Colonic mucosa (tissue), 4 donors: ENCODE measurements at regions not wholly inside any gene's neighbourhood (a gene's known extent, or its start where the extent isn't known, plus 50 kb on each side); places are given as distances from the start of the nearest gene placed in this dataset.

Source experiments
- DNase-seq: peaks from one replicate; pipeline ENCODE4 v3.0.0-alpha.2; 2020
- H3K27ac ChIP-seq: fragments of 200-600 bp; one replicate; pipeline ENCODE4 v1.8.0; 2021
- H3K27me3 ChIP-seq: fragments of 200-600 bp; one replicate; pipeline ENCODE4 v1.8.0; 2021
- H3K36me3 ChIP-seq: fragments of 200-600 bp; one replicate; pipeline ENCODE4 v1.8.0; 2021
- H3K4me1 ChIP-seq: fragments of 200-600 bp; one replicate; pipeline ENCODE4 v1.8.0; 2021; ENCODE audit warnings: mild to moderate bottlenecking
- H3K4me3 ChIP-seq: fragments of 200-600 bp; one replicate; pipeline ENCODE4 v1.8.0; 2021
- H3K9ac ChIP-seq, 2 donors: one replicate each; pipeline ENCODE4 v1.7.0; 2013; ENCODE audit warnings: control low read depth in 2 of 2, low read depth in 2 of 2, low read length in 2 of 2
- H3K9me3 ChIP-seq: fragments of 200-600 bp; one replicate; pipeline ENCODE4 v1.8.0; 2021
- intact Hi-C: fragments of 100-400 bp; cut with DNase I; formaldehyde crosslinking; loops from one replicate; pipeline ENCODE4 v1.14.1; 2022
- TF ChIP-seq, protein P1 (sequence below): fragments of 200-600 bp; IDR thresholded peaks from one replicate; pipeline ENCODE4 v1.8.0; 2022; ENCODE audit warnings: antibody characterized with exemption, mild to moderate bottlenecking
- donor health status: healthy.
- donor health status: DM: no; HTN: no; CAD: no.
- donor health status: DM: no; HTN: no; CAD: no.

DNA sequence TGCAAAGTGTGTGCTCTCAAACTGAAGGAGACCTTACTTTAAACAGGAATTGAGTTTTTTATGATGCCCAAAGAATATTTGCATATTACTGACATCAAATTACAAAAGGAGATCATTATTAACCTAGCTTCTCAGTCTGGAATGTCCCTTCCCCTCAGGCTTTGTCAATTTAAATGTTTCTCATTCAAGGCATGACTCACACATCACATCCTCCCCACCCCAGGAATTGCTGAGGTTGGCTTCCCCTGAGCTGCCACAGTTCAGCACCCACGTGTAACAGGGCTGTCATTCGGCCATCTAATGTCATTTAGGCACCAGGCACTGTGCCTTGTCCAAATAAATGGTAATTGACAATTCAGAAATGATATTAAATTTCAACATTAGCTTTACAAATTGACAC lies 305.9 kb upstream of the MGMT start:
- intact Hi-C loops, result no loop called here
- H3K9me3 ChIP-seq, result no peaks in the 10 kb centered on the region
- TF ChIP-seq, protein P1, sequence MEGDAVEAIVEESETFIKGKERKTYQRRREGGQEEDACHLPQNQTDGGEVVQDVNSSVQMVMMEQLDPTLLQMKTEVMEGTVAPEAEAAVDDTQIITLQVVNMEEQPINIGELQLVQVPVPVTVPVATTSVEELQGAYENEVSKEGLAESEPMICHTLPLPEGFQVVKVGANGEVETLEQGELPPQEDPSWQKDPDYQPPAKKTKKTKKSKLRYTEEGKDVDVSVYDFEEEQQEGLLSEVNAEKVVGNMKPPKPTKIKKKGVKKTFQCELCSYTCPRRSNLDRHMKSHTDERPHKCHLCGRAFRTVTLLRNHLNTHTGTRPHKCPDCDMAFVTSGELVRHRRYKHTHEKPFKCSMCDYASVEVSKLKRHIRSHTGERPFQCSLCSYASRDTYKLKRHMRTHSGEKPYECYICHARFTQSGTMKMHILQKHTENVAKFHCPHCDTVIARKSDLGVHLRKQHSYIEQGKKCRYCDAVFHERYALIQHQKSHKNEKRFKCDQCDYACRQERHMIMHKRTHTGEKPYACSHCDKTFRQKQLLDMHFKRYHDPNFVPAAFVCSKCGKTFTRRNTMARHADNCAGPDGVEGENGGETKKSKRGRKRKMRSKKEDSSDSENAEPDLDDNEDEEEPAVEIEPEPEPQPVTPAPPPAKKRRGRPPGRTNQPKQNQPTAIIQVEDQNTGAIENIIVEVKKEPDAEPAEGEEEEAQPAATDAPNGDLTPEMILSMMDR, result no peak
- DNase-seq, result no peak
- no peaks in the 10 kb centered on the region for H3K27me3 ChIP-seq
- H3K9ac ChIP-seq, result no peak overlapping the region
- no peaks in the 10 kb centered on the region for H3K36me3 ChIP-seq
- H3K4me1 ChIP-seq, result no peaks in the 10 kb centered on the region
- H3K27ac ChIP-seq, result no peak overlapping the region
- no peak overlapping the region for H3K4me3 ChIP-seq

DNA sequence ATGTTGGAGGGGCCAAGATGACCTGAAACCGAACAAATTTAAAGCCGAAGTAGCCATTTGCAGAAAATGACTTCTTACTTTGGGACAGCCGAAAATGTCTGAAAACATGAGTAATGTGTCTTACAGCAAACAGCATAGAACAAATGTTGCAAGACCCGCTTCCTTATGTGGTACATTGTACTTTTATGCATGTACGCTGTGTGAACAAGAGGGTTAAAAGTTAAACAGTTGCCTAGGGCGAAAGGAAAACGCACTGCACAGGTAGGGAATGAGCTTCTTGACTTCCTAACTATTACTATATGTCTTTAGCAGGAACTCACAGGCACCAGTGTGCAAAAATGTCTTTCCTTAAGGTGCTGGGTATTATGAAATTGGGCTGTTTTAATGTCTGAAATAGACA lies 303.5 kb upstream of the MGMT start:
- intact Hi-C loops, result no loop called here
- H3K27me3 ChIP-seq, result no peaks in the 10 kb centered on the region
- H3K27ac ChIP-seq, result no peak overlapping the region
- no peaks in the 10 kb centered on the region for H3K9me3 ChIP-seq
- no peaks in the 10 kb centered on the region for H3K4me1 ChIP-seq
- no peak overlapping the region for H3K9ac ChIP-seq
- DNase-seq, result no peak
- no peak overlapping the region for H3K4me3 ChIP-seq
- TF ChIP-seq, protein P1, result no peak
- H3K36me3 ChIP-seq, result no peaks in the 10 kb centered on the region

- intact Hi-C loops, result no loop called here
- Histone ChIP-seq H3K36me3 (no peaks in the 10 kb centered on the region), H3K9me3 (no peaks in the 10 kb centered on the region), H3K4me1 (no peaks in the 10 kb centered on the region), H3K4me3 (no peak overlapping the region), H3K27ac (no peak overlapping the region), H3K9ac (no peak overlapping the region), H3K27me3 (no peaks in the 10 kb centered on the region)
- TF ChIP-seq, protein P1, result no peak
- DNase-seq, result no peak
These were observed 301.8 kb upstream of the MGMT start for GRCh38 chr10:129165076-129165720.

DNA sequence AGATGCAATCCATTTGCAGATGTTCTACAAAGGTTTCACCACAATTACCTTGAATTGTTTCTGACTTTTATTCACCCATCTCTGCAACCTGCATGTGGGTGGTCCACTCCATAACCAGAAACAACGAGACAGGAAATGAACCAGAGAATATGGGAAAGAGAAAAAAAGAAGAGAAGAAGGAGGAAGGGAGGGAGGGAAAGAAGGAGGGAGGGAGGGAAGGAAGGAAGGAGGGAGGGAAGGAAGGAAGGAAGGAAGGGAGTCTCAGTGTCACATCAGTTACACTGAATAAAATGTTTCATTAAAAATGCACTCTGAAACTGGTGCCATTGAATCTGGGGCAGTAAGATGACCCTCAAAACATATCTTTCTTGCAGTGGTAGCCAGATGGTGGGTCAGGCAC lies 301.3 kb upstream of the MGMT start:
- no peaks in the 10 kb centered on the region for H3K36me3 ChIP-seq
- TF ChIP-seq, protein P1, result no peak
- no peak overlapping the region for H3K9ac ChIP-seq
- no peaks in the 10 kb centered on the region for H3K27me3 ChIP-seq
- no peaks in the 10 kb centered on the region for H3K9me3 ChIP-seq
- intact Hi-C loops, result no loop called here
- no peak for DNase-seq
- no peak overlapping the region for H3K4me3 ChIP-seq
- no peak overlapping the region for H3K27ac ChIP-seq
- no peaks in the 10 kb centered on the region for H3K4me1 ChIP-seq

DNA sequence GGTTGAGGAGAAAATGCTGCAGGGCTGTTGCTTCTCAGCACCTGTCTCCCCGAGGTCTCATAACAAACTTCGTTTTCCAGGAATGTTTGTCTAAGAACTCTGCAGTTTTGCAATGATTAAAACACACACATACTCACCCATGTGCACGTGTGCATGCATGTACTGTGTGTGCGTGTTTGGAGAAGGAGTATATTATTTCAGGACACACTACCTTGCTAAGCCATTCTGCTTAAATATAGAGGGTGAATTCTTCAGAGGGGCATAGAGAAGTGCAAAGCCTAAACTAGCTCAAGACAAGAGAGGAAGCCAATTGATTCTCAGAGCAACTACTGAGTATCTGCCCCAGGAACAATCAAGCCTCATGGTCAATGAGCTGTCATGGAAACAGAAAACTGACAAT lies 298.4 kb upstream of the MGMT start:
- Histone ChIP-seq H3K27me3 (no peaks in the 10 kb centered on the region), H3K9ac (no peak overlapping the region), H3K4me1 (no peaks in the 10 kb centered on the region), H3K4me3 (no peak overlapping the region), H3K9me3 (no peaks in the 10 kb centered on the region), H3K36me3 (no peaks in the 10 kb centered on the region), H3K27ac (no peak overlapping the region)
- DNase-seq, result no peak
- TF ChIP-seq, protein P1, result no peak
- intact Hi-C loops, result no loop called here
